Choroid plexus epithelial cell (primary cell): ENCODE measurements at regions not wholly inside any gene's neighbourhood (a gene's known extent, or its start where the extent isn't known, plus 50 kb on each side); places are given as distances from the start of the nearest gene placed in this dataset.

ENCODE experiments used
- DNase-seq: peaks from one replicate; pipeline ENCODE4 v3.0.0-alpha.2; 2010; ENCODE audit warnings: low read depth
- H3K4me3 ChIP-seq: 2 replicates; pipeline ENCODE4 v1.5.1; 2011; ENCODE audit warnings: low read depth, mild to moderate bottlenecking, control low read depth, low read length, moderate library complexity
- TF ChIP-seq, protein P1 (sequence below): conservative IDR thresholded peaks from 2 replicates; pipeline ENCODE4 v1.5.1; 2011; ENCODE audit warnings: low read depth, mild to moderate bottlenecking, control low read depth, inconsistent platforms, low read length, moderate library complexity

DNA sequence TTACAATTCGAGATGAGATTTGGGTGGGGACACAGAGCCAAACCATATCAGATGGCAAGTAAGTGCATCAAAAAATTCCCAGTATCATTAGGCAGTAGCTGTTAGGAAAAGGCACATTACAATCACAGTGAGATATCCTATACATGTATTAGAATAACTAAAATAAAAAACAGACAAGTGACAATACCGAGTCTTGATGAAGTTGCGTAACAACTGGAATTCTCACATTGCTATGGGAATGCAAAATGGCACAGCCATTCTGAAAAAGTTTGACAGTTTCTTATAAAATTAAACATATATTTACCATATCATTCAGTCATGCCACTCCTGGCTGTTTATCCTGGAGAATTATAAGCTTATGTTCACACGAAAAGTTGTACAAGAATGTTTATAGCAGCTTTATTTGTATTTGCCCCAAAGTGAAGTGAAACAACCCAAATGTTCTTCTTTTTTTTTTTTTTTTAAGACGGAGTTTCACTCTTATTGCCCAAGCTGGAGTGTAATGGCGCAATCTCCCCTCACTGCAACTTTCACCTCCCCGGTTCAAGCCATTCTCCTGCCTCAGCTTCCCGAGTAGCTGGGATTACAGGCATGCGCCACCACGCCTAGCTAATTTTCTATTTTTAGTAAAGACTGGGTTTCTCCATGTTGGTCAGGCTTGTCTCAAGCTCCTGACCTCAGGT lies 93.1 kb upstream of the TLE1 start:
- H3K4me3 ChIP-seq, result no peak overlapping the region
- no peak for DNase-seq
- TF ChIP-seq, protein P1, sequence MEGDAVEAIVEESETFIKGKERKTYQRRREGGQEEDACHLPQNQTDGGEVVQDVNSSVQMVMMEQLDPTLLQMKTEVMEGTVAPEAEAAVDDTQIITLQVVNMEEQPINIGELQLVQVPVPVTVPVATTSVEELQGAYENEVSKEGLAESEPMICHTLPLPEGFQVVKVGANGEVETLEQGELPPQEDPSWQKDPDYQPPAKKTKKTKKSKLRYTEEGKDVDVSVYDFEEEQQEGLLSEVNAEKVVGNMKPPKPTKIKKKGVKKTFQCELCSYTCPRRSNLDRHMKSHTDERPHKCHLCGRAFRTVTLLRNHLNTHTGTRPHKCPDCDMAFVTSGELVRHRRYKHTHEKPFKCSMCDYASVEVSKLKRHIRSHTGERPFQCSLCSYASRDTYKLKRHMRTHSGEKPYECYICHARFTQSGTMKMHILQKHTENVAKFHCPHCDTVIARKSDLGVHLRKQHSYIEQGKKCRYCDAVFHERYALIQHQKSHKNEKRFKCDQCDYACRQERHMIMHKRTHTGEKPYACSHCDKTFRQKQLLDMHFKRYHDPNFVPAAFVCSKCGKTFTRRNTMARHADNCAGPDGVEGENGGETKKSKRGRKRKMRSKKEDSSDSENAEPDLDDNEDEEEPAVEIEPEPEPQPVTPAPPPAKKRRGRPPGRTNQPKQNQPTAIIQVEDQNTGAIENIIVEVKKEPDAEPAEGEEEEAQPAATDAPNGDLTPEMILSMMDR, result no peak

DNA sequence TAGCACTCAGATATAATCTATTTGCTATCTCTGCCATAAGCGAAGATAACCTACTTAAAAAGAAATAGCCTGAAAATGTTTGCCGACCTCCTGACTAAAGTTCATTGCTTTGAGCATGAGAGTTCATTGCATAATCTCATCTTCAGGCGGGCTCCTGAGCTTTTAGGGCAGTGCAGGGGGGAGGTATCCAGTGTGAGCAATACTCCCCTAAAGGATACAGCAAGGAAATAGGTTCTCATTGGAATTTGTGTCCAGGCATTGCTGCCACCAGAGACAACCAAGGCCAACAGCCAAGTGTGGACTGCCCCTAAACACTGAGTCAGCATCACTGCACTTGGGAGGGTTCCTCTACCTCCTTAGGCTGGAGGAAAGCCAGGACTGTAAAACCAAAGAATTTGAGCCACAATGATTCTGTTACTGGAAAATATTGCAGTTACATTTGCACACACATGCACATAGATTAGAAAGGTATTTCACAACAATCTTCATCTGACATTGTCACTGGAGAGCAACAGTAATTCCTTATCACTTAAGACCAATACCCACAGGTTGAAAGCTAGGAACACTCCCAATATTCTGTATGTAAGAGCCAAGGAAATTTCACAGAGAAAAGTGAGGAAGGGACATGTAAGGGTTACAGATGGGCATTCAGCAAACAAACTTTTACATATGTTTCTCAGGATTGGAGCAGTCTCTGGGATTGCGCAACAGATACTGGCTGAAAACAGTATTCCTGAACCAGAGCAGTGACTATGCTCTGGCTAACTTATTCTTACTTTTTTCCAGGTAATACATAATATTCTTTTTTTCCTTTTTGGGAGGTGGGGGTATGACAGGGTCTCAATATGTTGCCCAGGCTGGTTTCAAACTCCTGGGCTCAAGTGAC lies 98.6 kb upstream of the TLE1 start:
- H3K4me3 ChIP-seq, result no peak overlapping the region
- DNase-seq, result peak; percentile 94
- TF ChIP-seq, protein P1, result peak; percentile 16

DNA sequence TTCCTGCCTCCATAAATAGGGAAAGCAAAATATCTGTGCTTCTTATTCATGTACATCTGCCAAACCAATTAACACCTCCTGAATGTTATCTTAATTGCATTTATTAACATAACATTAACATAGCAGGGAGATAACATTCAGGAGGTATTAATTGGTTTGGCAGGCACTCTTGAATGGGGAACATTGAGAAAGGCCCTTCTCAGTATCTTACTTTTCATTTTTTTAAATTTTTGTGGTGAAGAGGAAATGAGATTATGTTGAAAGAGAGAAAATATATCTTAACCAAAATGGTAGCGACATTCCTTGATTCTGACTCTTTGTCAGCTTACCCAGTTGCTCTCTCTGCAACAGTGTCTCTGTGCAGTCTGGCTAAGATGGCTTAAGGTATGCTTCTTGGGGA lies 100.4 kb upstream of the TLE1 start:
- DNase-seq, result peak; percentile 61
- TF ChIP-seq, protein P1, result no peak
- H3K4me3 ChIP-seq, result no peak overlapping the region

- TF ChIP-seq, protein P1, result no peak
- no peak for DNase-seq
Observed at GRCh38 chr9:81790166-81790565, 100.8 kb upstream of the TLE1 start.

GRCh38 chr9:81791076-81791475 lies 101.7 kb upstream of the TLE1 start:
- DNase-seq, result no peak
- no peak overlapping the region for H3K4me3 ChIP-seq
- TF ChIP-seq, protein P1, result no peak

More at GRCh38 chr9:81790166-81790565, 100.8 kb upstream of the TLE1 start:
- H3K4me3 ChIP-seq, result no peak overlapping the region

- TF ChIP-seq, protein P1, result no peak
- DNase-seq, result peak; percentile 12
- no peak overlapping the region for H3K4me3 ChIP-seq
Observed at GRCh38 chr9:81798606-81799005, 109.3 kb upstream of the TLE1 start.
